HepG2 (cell line): ENCODE measurements at regions not wholly inside any gene's neighbourhood (a gene's known extent, or its start where the extent isn't known, plus 50 kb on each side); places are given as distances from the start of the nearest gene placed in this dataset.

Source experiments
- ATAC-seq: fragments of 200-7000 bp; cut with Tn5 transposase; 3 replicates; pipeline ENCODE4 v1.9.1; 2020; ENCODE audit warnings: mild to moderate bottlenecking, moderate library complexity
- BruUV-seq: library from RNA; stranded (reverse); fragments of 400-500 nt; replicated peaks from 2 replicates; lab custom pipeline; 2021; lab: Mats Ljungman, UMichigan
- CTCF ChIA-PET: fragments of 300-600 bp; formaldehyde crosslinking; extraction: SDS; loops from one replicate; lab custom pipeline; 2021; ENCODE audit warnings: low total read pairs, inconsistent platforms, low intra/inter-chr PET ratio; lab: Yijun Ruan, JAX
- POLR2A ChIA-PET: fragments of 350-600 bp; sonication (Branson Sonifier 250); formaldehyde crosslinking; loops from one replicate; lab custom pipeline; 2020; ENCODE audit warnings: antibody characterized with exemption, inconsistent platforms; lab: Yijun Ruan, JAX
- DNase-seq: peaks from one replicate; pipeline ENCODE4 v3.0.0-alpha.2; 2015; ENCODE audit warnings: low spot score
- FAIRE-seq: peaks from 3 replicates; lab custom pipeline; 2011; peaks lifted over from hg19 to GRCh38; lab: Jason Lieb, UNC
- H2AFZ ChIP-seq: one replicate; pipeline ENCODE4 v1.6.1; 2011; ENCODE audit warnings: low read length, inconsistent platforms
- H3K27ac ChIP-seq: fragments of 300-600 bp; 3 replicates; pipeline ENCODE4 v1.8.0; 2011; ENCODE audit warnings: mixed run types, mild to moderate bottlenecking, mixed read lengths, low read length, inconsistent platforms; ENCODE audit not compliant: insufficient read depth; ENCODE audit errors: extremely low read length
- H3K27me3 ChIP-seq, 2 experiments: fragments of 200-600 bp in 1 of 2; 2 replicates in 1 of 2; 3 replicates in 1 of 2; pipeline versions ENCODE4 v1.6.0 to v1.8.0; 2011; ENCODE audit warnings: low read length in 2 of 2, mild to moderate bottlenecking in 2 of 2, moderate library complexity in 2 of 2, inconsistent platforms in 1 of 2; ENCODE audit not compliant: insufficient read depth in 2 of 2, control insufficient read depth in 1 of 2
- H3K36me3 ChIP-seq, 2 experiments: fragments of 200-600 bp in 1 of 2; replicated peaks in 1 of 2; 2 replicates in 1 of 2; 3 replicates in 1 of 2; pipeline versions ENCODE4 v1.5.1 to v1.8.0; 2011; ENCODE audit warnings: low read length in 2 of 2, inconsistent platforms in 1 of 2; ENCODE audit not compliant: insufficient read depth in 2 of 2, control insufficient read depth in 1 of 2
- H3K4me1 ChIP-seq: 2 replicates; pipeline ENCODE4 v1.5.1; 2012; ENCODE audit warnings: low read length, inconsistent platforms; ENCODE audit not compliant: insufficient read depth
- H3K4me2 ChIP-seq: 2 replicates; pipeline ENCODE4 v1.6.0; 2011; ENCODE audit warnings: low read depth, low read length, inconsistent platforms
- H3K4me3 ChIP-seq, 3 experiments: fragments of 200-600 bp in 1 of 3; sonication (generic), shearing (Covaris generic) in 1 of 3; replicated peaks in 1 of 3; 2 replicates each; pipeline ENCODE4 v1.5.1; 2011 to 2016; ENCODE audit warnings: low read length in 3 of 3, inconsistent platforms in 2 of 3, low read depth in 2 of 3, mild to moderate bottlenecking in 2 of 3, control low read depth in 1 of 3, mixed read lengths in 1 of 3; ENCODE audit not compliant: insufficient read depth in 1 of 3
- H3K79me2 ChIP-seq: one replicate; pipeline ENCODE4 v1.6.1; 2011; ENCODE audit warnings: low read length, inconsistent platforms; ENCODE audit not compliant: insufficient read depth
- H3K9ac ChIP-seq: 2 replicates; pipeline ENCODE4 v1.6.0; 2011; ENCODE audit warnings: mild to moderate bottlenecking, low read depth, low read length, inconsistent platforms; ENCODE audit not compliant: insufficient read depth
- H3K9me3 ChIP-seq: 2 replicates; pipeline ENCODE4 v1.5.1; 2012; ENCODE audit warnings: mild to moderate bottlenecking, low read length
- H4K20me1 ChIP-seq: 2 replicates; pipeline ENCODE4 v1.6.0; 2011; ENCODE audit warnings: inconsistent platforms, mild to moderate bottlenecking, low read length, moderate library complexity; ENCODE audit not compliant: insufficient read depth
- ARID2 ChIP-seq: sonication (generic); formaldehyde crosslinking; IDR thresholded peaks from 2 replicates; pipeline ENCODE4 v1.8.1; 2022; ENCODE audit warnings: mild to moderate bottlenecking, missing genetic modification reagents, borderline replicate concordance
- DDIT3 ChIP-seq: sonication (generic); formaldehyde crosslinking; IDR thresholded peaks from 2 replicates; pipeline ENCODE4 v1.4.0; 2020; ENCODE audit warnings: mild to moderate bottlenecking, missing genetic modification reagents
- GLMP ChIP-seq: sonication (generic); formaldehyde crosslinking; IDR thresholded peaks from 2 replicates; pipeline ENCODE4 v1.9.0; 2021; ENCODE audit warnings: missing genetic modification reagents, mild to moderate bottlenecking, borderline replicate concordance
- HDAC6 ChIP-seq: fragments of 200-600 bp; sonication (generic); IDR thresholded peaks from 2 replicates; pipeline ENCODE4 v1.7.0; 2017; ENCODE audit warnings: mild to moderate bottlenecking, antibody characterized with exemption, low read length, low read depth
- RNF219 ChIP-seq: sonication (generic); formaldehyde crosslinking; IDR thresholded peaks from 2 replicates; pipeline ENCODE4 v1.5.0; 2020; ENCODE audit warnings: mild to moderate bottlenecking, missing genetic modification reagents
- RORA ChIP-seq: sonication (generic); formaldehyde crosslinking; IDR thresholded peaks from 2 replicates; pipeline ENCODE4 v1.5.0; 2020; ENCODE audit warnings: mild to moderate bottlenecking, missing genetic modification reagents, moderate library complexity
- SAP130 ChIP-seq: IDR thresholded peaks from 2 replicates; pipeline ENCODE4 v1.6.1; 2016; ENCODE audit warnings: low read depth
- STAT6 ChIP-seq: sonication (generic); formaldehyde crosslinking; IDR thresholded peaks from 2 replicates; pipeline ENCODE4 v1.4.0; 2020; ENCODE audit warnings: missing genetic modification reagents, mild to moderate bottlenecking, borderline replicate concordance
- TP53 ChIP-seq: sonication (generic); formaldehyde crosslinking; conservative IDR thresholded peaks from 2 replicates; pipeline ENCODE4 v1.4.0; 2020; ENCODE audit warnings: missing genetic modification reagents
- ZBTB7A ChIP-seq: sonication (generic); formaldehyde crosslinking; IDR thresholded peaks from 2 replicates; pipeline ENCODE4 v1.8.0; 2022; ENCODE audit warnings: mild to moderate bottlenecking, missing genetic modification reagents
- ZKSCAN8 ChIP-seq: IDR thresholded peaks from 2 replicates; pipeline ENCODE4 v1.6.1; 2016; ENCODE audit warnings: borderline replicate concordance, missing genetic modification reagents, missing compliant biosample characterization
- ZNF253 ChIP-seq: sonication (generic); formaldehyde crosslinking; IDR thresholded peaks from 2 replicates; pipeline ENCODE4 v1.8.0; 2022; ENCODE audit warnings: mild to moderate bottlenecking, missing genetic modification reagents, borderline replicate concordance
- ZNF3 ChIP-seq: IDR thresholded peaks from 2 replicates; pipeline ENCODE4 v1.7.0; 2017; ENCODE audit warnings: inconsistent platforms
- ZNF431 ChIP-seq: sonication (generic); formaldehyde crosslinking; IDR thresholded peaks from 2 replicates; pipeline ENCODE4 v1.9.0; 2022; ENCODE audit warnings: missing genetic modification reagents, low read depth, mild to moderate bottlenecking, borderline replicate concordance
- ZNF446 ChIP-seq: sonication (generic); formaldehyde crosslinking; IDR thresholded peaks from 2 replicates; pipeline ENCODE4 v1.5.0; 2020; ENCODE audit warnings: mild to moderate bottlenecking, missing genetic modification reagents
- ZNF543 ChIP-seq: sonication (generic); formaldehyde crosslinking; IDR thresholded peaks from 2 replicates; pipeline ENCODE4 v1.4.0; 2020; ENCODE audit warnings: mild to moderate bottlenecking, missing genetic modification reagents
- ZNF558 ChIP-seq: sonication (generic); formaldehyde crosslinking; IDR thresholded peaks from 2 replicates; pipeline ENCODE4 v1.9.0; 2022; ENCODE audit warnings: mild to moderate bottlenecking, missing genetic modification reagents, borderline replicate concordance
- ZNF670 ChIP-seq: sonication (generic); formaldehyde crosslinking; IDR thresholded peaks from 2 replicates; pipeline ENCODE4 v1.8.0; 2022; ENCODE audit warnings: mild to moderate bottlenecking, missing genetic modification reagents, borderline replicate concordance
- WGBS: methylation state at CpG from one replicate; pipeline ENCODE4 v1.1.6; 2017; ENCODE audit warnings: low lambda C conversion rate; 5-methylcytosine and 5-hydroxymethylcytosine counted together
- in situ Hi-C: cut with HindIII; loops from 2 replicates; pipeline ENCODE4 v1.10.0; 2017; ENCODE audit warnings: low pct_unique_long_range_greater_than_20kb; ENCODE audit not compliant: extremely low pct_ligation_motif_present
- intact Hi-C: fragments of 100-400 bp; cut with micrococcal nuclease; formaldehyde crosslinking; loops from one replicate; pipeline ENCODE4 v1.10.0; 2022; ENCODE audit not compliant: unreplicated experiment

GRCh38 chr5:105304859-105305258 lies 1742.3 kb upstream of the NUDT12 start:
- H4K20me1 ChIP-seq, result no peaks in the 10 kb centered on the region
- no peak overlapping the region for H3K4me3 ChIP-seq
- in situ Hi-C loops, result no loop called here
- H3K27ac ChIP-seq, result no peak overlapping the region
- no peak overlapping the region for H2AFZ ChIP-seq
- no peaks in the 10 kb centered on the region for H3K27me3 ChIP-seq
- intact Hi-C loops, result no loop called here
- ChIA-PET POLR2A (no interaction called here), CTCF (no interaction called here)
- no peak overlapping the region for H3K4me2 ChIP-seq
- no peaks in the 10 kb centered on the region for H3K9me3 ChIP-seq
- H3K36me3 ChIP-seq, result no peaks in the 10 kb centered on the region
- DNase-seq, result no peak
- BruUV-seq, result no TSS peak
- 24% methylated on average over 1 of the region's 1 CpG for WGBS
- no peak for TF ChIP-seq ARID2 (CRISPR knock-in tag)
- no peak for TF ChIP-seq ZNF3 (CRISPR knock-in tag)
- TF ChIP-seq ZNF253, result no peak
- no peak for TF ChIP-seq SAP130 (CRISPR knock-in tag)
- no peak for TF ChIP-seq ZNF543 (CRISPR knock-in tag)
- no peak for TF ChIP-seq ZKSCAN8 (CRISPR knock-in tag)
- TF ChIP-seq RORA, result no peak
- no peak for TF ChIP-seq ZNF670 (CRISPR knock-in tag)
- TF ChIP-seq STAT6 (CRISPR knock-in tag), result no peak
- TF ChIP-seq GLMP (CRISPR knock-in tag), result no peak
- no peak for TF ChIP-seq ZNF558 (CRISPR knock-in tag)
- TF ChIP-seq TP53 (CRISPR knock-in tag), result no peak
- TF ChIP-seq DDIT3 (CRISPR knock-in tag), result no peak
- no peak for TF ChIP-seq HDAC6
- TF ChIP-seq ZNF431 (CRISPR knock-in tag), result no peak
- TF ChIP-seq RNF219 (CRISPR knock-in tag), result no peak
- TF ChIP-seq ZBTB7A, result no peak
- no peak for TF ChIP-seq ZNF446 (CRISPR knock-in tag)
- H3K4me1 ChIP-seq, result no peaks in the 10 kb centered on the region
- no peak overlapping the region for H3K9ac ChIP-seq
- H3K79me2 ChIP-seq, result no peaks in the 10 kb centered on the region
- no peak for FAIRE-seq
- ATAC-seq, result no peak
